ENCODE measurements at regions not wholly inside any gene's neighbourhood (a gene's known extent, or its start where the extent isn't known, plus 50 kb on each side); places are given as distances from the start of the nearest gene placed in this dataset.

GRCh38 chr7:25862261-25863004 lies 289.6 kb upstream of the NFE2L3 start:
- POLR2A ChIA-PET (ENCODE audit: low non-redundant PET): no interaction called here
- CTCF ChIA-PET: no interaction called here
- peak; percentile 97 for DNase-seq (ENCODE audit: low spot score)
- TF ChIP-seq, protein P1, sequence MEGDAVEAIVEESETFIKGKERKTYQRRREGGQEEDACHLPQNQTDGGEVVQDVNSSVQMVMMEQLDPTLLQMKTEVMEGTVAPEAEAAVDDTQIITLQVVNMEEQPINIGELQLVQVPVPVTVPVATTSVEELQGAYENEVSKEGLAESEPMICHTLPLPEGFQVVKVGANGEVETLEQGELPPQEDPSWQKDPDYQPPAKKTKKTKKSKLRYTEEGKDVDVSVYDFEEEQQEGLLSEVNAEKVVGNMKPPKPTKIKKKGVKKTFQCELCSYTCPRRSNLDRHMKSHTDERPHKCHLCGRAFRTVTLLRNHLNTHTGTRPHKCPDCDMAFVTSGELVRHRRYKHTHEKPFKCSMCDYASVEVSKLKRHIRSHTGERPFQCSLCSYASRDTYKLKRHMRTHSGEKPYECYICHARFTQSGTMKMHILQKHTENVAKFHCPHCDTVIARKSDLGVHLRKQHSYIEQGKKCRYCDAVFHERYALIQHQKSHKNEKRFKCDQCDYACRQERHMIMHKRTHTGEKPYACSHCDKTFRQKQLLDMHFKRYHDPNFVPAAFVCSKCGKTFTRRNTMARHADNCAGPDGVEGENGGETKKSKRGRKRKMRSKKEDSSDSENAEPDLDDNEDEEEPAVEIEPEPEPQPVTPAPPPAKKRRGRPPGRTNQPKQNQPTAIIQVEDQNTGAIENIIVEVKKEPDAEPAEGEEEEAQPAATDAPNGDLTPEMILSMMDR (conservative IDR thresholded peaks at IDR 0.05; ENCODE audit: low read depth): no peak
- H3K27ac ChIP-seq: peak overlapping the region; percentile 1; the same call in 1 of the 2 replicates

- CTCF ChIA-PET: interaction anchor here (0.7 kb wide), 1 partner anchor 1254 kb away, joined by 3 read pairs; no protein-coding TSS in a partner anchor
- POLR2A ChIA-PET (ENCODE audit: low non-redundant PET): no interaction called here
- DNase-seq (ENCODE audit: low spot score): no peak
- TF ChIP-seq, protein P1 (conservative IDR thresholded peaks at IDR 0.05; ENCODE audit: low read depth): no peak
- no peak overlapping the region for H3K27ac ChIP-seq
Observed at GRCh38 chr7:25863005-25863728, 288.8 kb upstream of the NFE2L3 start.

DNA sequence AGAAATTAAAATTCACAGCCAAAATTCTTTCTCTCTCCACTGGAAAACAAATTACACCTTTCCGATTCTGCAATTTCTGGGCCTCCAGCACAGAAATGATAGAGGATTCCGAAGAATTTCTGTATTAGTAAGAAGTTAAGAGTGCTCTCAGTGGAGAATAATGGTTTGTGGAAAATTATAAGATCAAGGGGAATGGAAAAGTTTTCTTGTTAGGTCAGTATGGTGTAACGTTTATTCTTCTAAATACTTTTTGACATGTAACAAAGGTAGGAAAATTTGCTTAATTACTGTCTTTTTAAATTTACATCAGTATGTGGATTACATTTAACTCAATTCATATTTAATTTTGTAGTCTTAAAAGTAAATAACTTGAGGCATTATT lies 288.3 kb upstream of the NFE2L3 start:
- TF ChIP-seq, protein P1 (conservative IDR thresholded peaks at IDR 0.05; ENCODE audit: low read depth): no peak
- POLR2A ChIA-PET (ENCODE audit: low non-redundant PET): no interaction called here
- CTCF ChIA-PET: no interaction called here
- no peak for DNase-seq (ENCODE audit: low spot score)
- H3K27ac ChIP-seq: no peak overlapping the region

DNA sequence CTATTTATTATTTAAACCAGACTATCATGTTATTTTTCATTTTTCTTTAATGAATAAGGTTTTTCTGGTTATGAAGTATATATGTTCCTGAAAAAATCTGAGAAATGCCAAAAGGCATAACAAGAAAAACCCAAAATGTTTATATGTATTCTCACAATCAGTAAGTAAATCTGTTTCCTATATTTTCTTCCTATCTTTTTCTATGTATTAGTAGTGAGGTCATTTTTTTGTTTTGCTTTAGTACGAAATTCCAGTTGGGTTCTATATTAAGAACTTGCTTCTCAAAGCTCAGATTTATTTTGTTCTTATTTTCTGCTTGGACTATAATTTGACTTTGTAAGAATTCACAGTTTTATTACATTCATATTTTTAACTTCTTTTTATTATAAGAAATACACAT lies 287.5 kb upstream of the NFE2L3 start:
- ChIA-PET POLR2A (ENCODE audit: low non-redundant PET) (no interaction called here), CTCF (interaction anchor here (0.6 to 0.7 kb wide), 3 partner anchors 141 to 682 kb away, joined by 3 to 7 read pairs (median 4); no protein-coding TSS in a partner anchor)
- DNase-seq (ENCODE audit: low spot score): no peak
- H3K27ac ChIP-seq: no peak overlapping the region
- TF ChIP-seq, protein P1 (conservative IDR thresholded peaks at IDR 0.05; ENCODE audit: low read depth): no peak

GRCh38 chr7:25864943-25865751 lies 286.9 kb upstream of the NFE2L3 start:
- TF ChIP-seq, protein P1 (conservative IDR thresholded peaks at IDR 0.05; ENCODE audit: low read depth): no peak
- H3K27ac ChIP-seq: no peak overlapping the region
- DNase-seq (ENCODE audit: low spot score): no peak
- POLR2A ChIA-PET (ENCODE audit: low non-redundant PET): no interaction called here
- CTCF ChIA-PET: interaction anchor here (0.6 to 0.7 kb wide), 3 partner anchors 140 to 681 kb away, joined by 3 to 7 read pairs (median 4); no protein-coding TSS in a partner anchor

DNA sequence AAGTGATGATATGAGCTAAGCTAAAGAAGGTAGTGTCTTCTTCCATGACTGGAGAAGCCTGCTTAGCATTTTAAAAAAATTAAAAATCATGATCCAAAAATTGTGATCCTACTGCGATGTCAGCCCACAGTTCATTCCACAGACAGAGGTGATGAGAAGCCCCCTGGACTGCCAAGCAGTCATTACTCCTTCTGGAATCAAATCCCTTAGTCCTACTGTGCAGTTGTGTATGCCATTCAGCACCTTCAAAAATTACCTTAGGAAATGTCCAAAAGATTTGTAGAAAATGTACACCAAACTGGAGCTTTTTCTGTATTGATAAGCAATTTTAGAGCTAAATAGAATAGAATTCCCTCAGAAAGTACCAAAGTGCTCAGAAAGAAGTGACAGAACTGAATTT lies 283.5 kb upstream of the NFE2L3 start:
- ChIA-PET POLR2A (ENCODE audit: low non-redundant PET) (no interaction called here), CTCF (interaction anchor here (0.7 kb wide), 2 partner anchors 249 to 368 kb away, joined by 3 to 4 read pairs; no protein-coding TSS in a partner anchor)
- no peak overlapping the region for H3K27ac ChIP-seq
- TF ChIP-seq, protein P1 (conservative IDR thresholded peaks at IDR 0.05; ENCODE audit: low read depth): no peak
- no peak for DNase-seq (ENCODE audit: low spot score)

Measured in RWPE1 (cell line).